ENCODE measurements at regions not wholly inside any gene's neighbourhood (a gene's known extent, or its start where the extent isn't known, plus 50 kb on each side); places are given as distances from the start of the nearest gene placed in this dataset.

GRCh38 chr1:192862271-192862670 lies 53.4 kb downstream of the RGS2 start:
- Histone ChIP-seq H3K4me1 (no peaks in the 10 kb centered on the region), H3K27me3 (no peaks in the 10 kb centered on the region), H3K4me3 (no peak overlapping the region), H3K27ac (no peak overlapping the region), H3K36me3 (no peaks in the 10 kb centered on the region), H3K9me3 (no peaks in the 10 kb centered on the region)
- in situ Hi-C loops (cut with MboI; ENCODE audit: low sequenced_read_pairs in 4 of 4), result no loop called here
- intact Hi-C loops (cut with DNase I; ENCODE audit: low total_unique reads), result no loop called here
- no peak for ATAC-seq
- no peak for DNase-seq
- TF ChIP-seq CTCF (IDR thresholded peaks at IDR 0.05 in 4 of 5, conservative IDR thresholded peaks at IDR 0.05 in 1 of 5) (no peak), POLR2A (IDR thresholded peaks at IDR 0.05) (no peak)

GRCh38 chr1:192866241-192866868 lies 57.5 kb downstream of the RGS2 start:
- TF ChIP-seq POLR2A (IDR thresholded peaks at IDR 0.05) (no peak), CTCF (IDR thresholded peaks at IDR 0.05 in 4 of 5, conservative IDR thresholded peaks at IDR 0.05 in 1 of 5) (no peak)
- no peaks in the 10 kb centered on the region for H3K9me3 ChIP-seq
- no peaks in the 10 kb centered on the region for H3K27me3 ChIP-seq
- no peak overlapping the region for H3K4me3 ChIP-seq
- no peak for ATAC-seq
- intact Hi-C loops (cut with DNase I; ENCODE audit: low total_unique reads) (no loop called here), in situ Hi-C loops (cut with MboI; ENCODE audit: low sequenced_read_pairs in 4 of 4) (no loop called here)
- H3K4me1 ChIP-seq, result no peaks in the 10 kb centered on the region
- no peak overlapping the region for H3K27ac ChIP-seq
- no peaks in the 10 kb centered on the region for H3K36me3 ChIP-seq
- DNase-seq, result no peak

GRCh38 chr1:192867180-192867579 lies 58.3 kb downstream of the RGS2 start:
- DNase-seq (no peak), ATAC-seq (no peak)
- intact Hi-C loops (cut with DNase I; ENCODE audit: low total_unique reads), result no loop called here
- Histone ChIP-seq H3K9me3 (no peaks in the 10 kb centered on the region), H3K36me3 (no peaks in the 10 kb centered on the region), H3K27ac (no peak overlapping the region), H3K27me3 (no peaks in the 10 kb centered on the region), H3K4me3 (no peak overlapping the region), H3K4me1 (no peaks in the 10 kb centered on the region)
- in situ Hi-C loops (cut with MboI; ENCODE audit: low sequenced_read_pairs in 4 of 4), result no loop called here
- TF ChIP-seq CTCF (IDR thresholded peaks at IDR 0.05 in 4 of 5, conservative IDR thresholded peaks at IDR 0.05 in 1 of 5) (no peak), POLR2A (IDR thresholded peaks at IDR 0.05) (no peak)

GRCh38 chr1:192869308-192869940 lies 60.6 kb downstream of the RGS2 start:
- Histone ChIP-seq H3K4me1 (no peaks in the 10 kb centered on the region), H3K27ac (no peak overlapping the region), H3K27me3 (no peaks in the 10 kb centered on the region), H3K4me3 (no peak overlapping the region), H3K36me3 (no peaks in the 10 kb centered on the region), H3K9me3 (no peaks in the 10 kb centered on the region)
- intact Hi-C loops (cut with DNase I; ENCODE audit: low total_unique reads) (no loop called here), in situ Hi-C loops (cut with MboI; ENCODE audit: low sequenced_read_pairs in 4 of 4) (no loop called here)
- DNase-seq, result no peak
- TF ChIP-seq POLR2A (IDR thresholded peaks at IDR 0.05), result no peak
- TF ChIP-seq CTCF (IDR thresholded peaks at IDR 0.05 in 4 of 5, conservative IDR thresholded peaks at IDR 0.05 in 1 of 5), result no peak
- ATAC-seq, result no peak
